ENCODE measurements at regions not wholly inside any gene's neighbourhood (a gene's known extent, or its start where the extent isn't known, plus 50 kb on each side); places are given as distances from the start of the nearest gene placed in this dataset.
A peak's percentile ranks its signal among the peaks of the same experiment; 100 is the strongest.

DNA sequence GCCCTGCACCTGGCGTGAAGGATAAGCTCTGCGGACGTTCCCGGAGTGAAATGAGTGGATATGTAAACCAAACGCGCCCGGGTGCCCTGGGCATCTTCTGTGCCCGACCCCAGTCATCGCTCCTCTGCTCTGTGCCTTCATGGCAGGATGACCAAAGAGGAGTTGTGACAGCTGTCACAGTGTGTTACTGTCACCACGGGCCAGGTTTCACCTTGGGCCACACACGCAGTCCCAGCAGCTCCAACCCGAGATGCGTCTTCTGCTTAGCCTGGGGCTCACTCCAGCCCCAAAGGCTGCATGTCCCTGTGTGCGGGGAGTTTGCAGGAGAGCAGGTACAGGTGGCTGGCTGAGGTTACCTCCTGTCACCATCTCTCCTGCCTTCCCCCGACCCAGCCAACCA lies 311.6 kb downstream of the BMP7 start:
- ChIA-PET POLR2A (no interaction called here), CTCF (ENCODE audit: unreplicated experiment) (no interaction called here)
- H3K9me2 ChIP-seq (ENCODE audit: insufficient read depth, low read length), result no peaks in the 10 kb centered on the region
- no peak for DNase-seq (ENCODE audit: low spot score)
- TF ChIP-seq EZH2phosphoT487 (IDR thresholded peaks at IDR 0.05; ENCODE audit: borderline replicate concordance, low read depth, low read length), result no peak
- TF ChIP-seq, protein P1, sequence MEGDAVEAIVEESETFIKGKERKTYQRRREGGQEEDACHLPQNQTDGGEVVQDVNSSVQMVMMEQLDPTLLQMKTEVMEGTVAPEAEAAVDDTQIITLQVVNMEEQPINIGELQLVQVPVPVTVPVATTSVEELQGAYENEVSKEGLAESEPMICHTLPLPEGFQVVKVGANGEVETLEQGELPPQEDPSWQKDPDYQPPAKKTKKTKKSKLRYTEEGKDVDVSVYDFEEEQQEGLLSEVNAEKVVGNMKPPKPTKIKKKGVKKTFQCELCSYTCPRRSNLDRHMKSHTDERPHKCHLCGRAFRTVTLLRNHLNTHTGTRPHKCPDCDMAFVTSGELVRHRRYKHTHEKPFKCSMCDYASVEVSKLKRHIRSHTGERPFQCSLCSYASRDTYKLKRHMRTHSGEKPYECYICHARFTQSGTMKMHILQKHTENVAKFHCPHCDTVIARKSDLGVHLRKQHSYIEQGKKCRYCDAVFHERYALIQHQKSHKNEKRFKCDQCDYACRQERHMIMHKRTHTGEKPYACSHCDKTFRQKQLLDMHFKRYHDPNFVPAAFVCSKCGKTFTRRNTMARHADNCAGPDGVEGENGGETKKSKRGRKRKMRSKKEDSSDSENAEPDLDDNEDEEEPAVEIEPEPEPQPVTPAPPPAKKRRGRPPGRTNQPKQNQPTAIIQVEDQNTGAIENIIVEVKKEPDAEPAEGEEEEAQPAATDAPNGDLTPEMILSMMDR (conservative IDR thresholded peaks at IDR 0.05; ENCODE audit: low read length), result no peak
- BruUV-seq (replicated peaks), result no TSS peak
- no peaks in the 10 kb centered on the region for H3K79me2 ChIP-seq (ENCODE audit: insufficient read depth, low read depth, low read length)
- intact Hi-C loops (cut with micrococcal nuclease; ENCODE audit: unreplicated experiment), result no loop called here
- H3K36me3 ChIP-seq (ENCODE audit: insufficient read depth, low read length), result no peaks in the 10 kb centered on the region
- H4K20me1 ChIP-seq (ENCODE audit: insufficient read depth, low read length), result no peaks in the 10 kb centered on the region
- H2AFZ ChIP-seq (ENCODE audit: low read length), result no peak overlapping the region
- no peak overlapping the region for H3K4me2 ChIP-seq (ENCODE audit: low read length)
- H3K4me3 ChIP-seq (ENCODE audit: low read depth, low read length, poor library complexity, severe bottlenecking), result no peak overlapping the region
- H3K9me3 ChIP-seq (ENCODE audit: low read length), result no peaks in the 10 kb centered on the region
- peaks cover 14% of the 10 kb centered on the region for H3K4me1 ChIP-seq (ENCODE audit: insufficient read depth, low read length, poor library complexity, severe bottlenecking)
- no peak overlapping the region for H3K27ac ChIP-seq (ENCODE audit: low read depth, low read length, poor library complexity, severe bottlenecking)

GRCh38 chr20:56955680-56956079 lies 310.8 kb downstream of the BMP7 start:
- DNase-seq (ENCODE audit: low spot score), result peak; percentile 25
- Histone ChIP-seq H3K4me2 (ENCODE audit: low read length) (peak overlapping the region; percentile 21; the same call in 1 of the 2 replicates), H4K20me1 (ENCODE audit: insufficient read depth, low read length) (no peaks in the 10 kb centered on the region), H2AFZ (ENCODE audit: low read length) (no peak overlapping the region; the same call in 1 of the 2 replicates), H3K36me3 (ENCODE audit: insufficient read depth, low read length) (no peaks in the 10 kb centered on the region), H3K79me2 (ENCODE audit: insufficient read depth, low read depth, low read length) (no peaks in the 10 kb centered on the region), H3K9me2 (ENCODE audit: insufficient read depth, low read length) (no peaks in the 10 kb centered on the region), H3K4me3 (ENCODE audit: low read depth, low read length, poor library complexity, severe bottlenecking) (no peak overlapping the region), H3K9me3 (ENCODE audit: low read length) (no peaks in the 10 kb centered on the region), H3K27ac (ENCODE audit: low read depth, low read length, poor library complexity, severe bottlenecking) (no peak overlapping the region), H3K4me1 (ENCODE audit: insufficient read depth, low read length, poor library complexity, severe bottlenecking) (peaks cover 14% of the 10 kb centered on the region)
- BruUV-seq (replicated peaks), result no TSS peak
- ChIA-PET POLR2A (no interaction called here), CTCF (ENCODE audit: unreplicated experiment) (interaction anchor here (0.6 kb wide), 1 partner anchor 347 kb away, joined by 4 read pairs; no protein-coding TSS in a partner anchor)
- TF ChIP-seq, protein P1 (conservative IDR thresholded peaks at IDR 0.05; ENCODE audit: low read length), result no peak
- no peak for TF ChIP-seq EZH2phosphoT487 (IDR thresholded peaks at IDR 0.05; ENCODE audit: borderline replicate concordance, low read depth, low read length)
- intact Hi-C loops (cut with micrococcal nuclease; ENCODE audit: unreplicated experiment), result no loop called here

- BruUV-seq (replicated peaks), result no TSS peak
- ChIA-PET POLR2A (no interaction called here), CTCF (ENCODE audit: unreplicated experiment) (no interaction called here)
- Histone ChIP-seq H3K27ac (ENCODE audit: low read depth, low read length, poor library complexity, severe bottlenecking) (no peak overlapping the region), H2AFZ (ENCODE audit: low read length) (no peak overlapping the region), H3K79me2 (ENCODE audit: insufficient read depth, low read depth, low read length) (no peaks in the 10 kb centered on the region), H3K36me3 (ENCODE audit: insufficient read depth, low read length) (no peaks in the 10 kb centered on the region), H3K4me1 (ENCODE audit: insufficient read depth, low read length, poor library complexity, severe bottlenecking) (peaks cover 14% of the 10 kb centered on the region), H3K4me3 (ENCODE audit: low read depth, low read length, poor library complexity, severe bottlenecking) (no peak overlapping the region), H3K9me3 (ENCODE audit: low read length) (no peaks in the 10 kb centered on the region), H3K4me2 (ENCODE audit: low read length) (no peak overlapping the region), H3K9me2 (ENCODE audit: insufficient read depth, low read length) (no peaks in the 10 kb centered on the region), H4K20me1 (ENCODE audit: insufficient read depth, low read length) (no peaks in the 10 kb centered on the region)
- intact Hi-C loops (cut with micrococcal nuclease; ENCODE audit: unreplicated experiment), result no loop called here
- DNase-seq (ENCODE audit: low spot score), result no peak
- TF ChIP-seq, protein P1 (conservative IDR thresholded peaks at IDR 0.05; ENCODE audit: low read length), result no peak
- TF ChIP-seq EZH2phosphoT487 (IDR thresholded peaks at IDR 0.05; ENCODE audit: borderline replicate concordance, low read depth, low read length), result no peak
These were observed 309.9 kb downstream of the BMP7 start for GRCh38 chr20:56956534-56956933.

All from OCI-LY7 (cell line).